Body of pancreas (tissue), 4 donors: ENCODE measurements at regions not wholly inside any gene's neighbourhood (a gene's known extent, or its start where the extent isn't known, plus 50 kb on each side); places are given as distances from the start of the nearest gene placed in this dataset.

Source experiments
- ATAC-seq: fragments of 150-250 bp; one replicate; pipeline ENCODE4 v1.9.1; 2016
- DNase-seq, 4 donors: peaks; one replicate each; pipeline ENCODE4 v3.0.0-alpha.2; 2019
- H3K27ac ChIP-seq, 4 donors: fragments of 200-600 bp; sonication (generic); 1 replicate in 3 of 4; 2 replicates in 1 of 4; pipeline versions ENCODE4 v1.5.1 to v1.6.1; 2016 to 2019; ENCODE audit warnings: mild to moderate bottlenecking in 1 of 4, mixed read lengths in 1 of 4, moderate library complexity in 1 of 4
- H3K27me3 ChIP-seq, 2 donors: fragments of 200-600 bp; sonication (generic); one replicate each; pipeline ENCODE4 v1.6.0; 2016; ENCODE audit warnings: mild to moderate bottlenecking in 1 of 2
- H3K36me3 ChIP-seq, 2 donors: fragments of 200-600 bp; sonication (generic); replicated peaks in 1 of 2; 2 replicates each; pipeline ENCODE4 v1.5.1; 2016; ENCODE audit warnings: low read depth in 2 of 2; ENCODE audit not compliant: insufficient read depth in 1 of 2
- H3K4me1 ChIP-seq: fragments of 200-600 bp; sonication (generic); one replicate; pipeline ENCODE4 v1.6.0; 2016
- H3K4me3 ChIP-seq, 2 donors: fragments of 200-600 bp; sonication (generic); 1 replicate in 1 of 2; 2 replicates in 1 of 2; pipeline ENCODE4 v1.5.1; 2016 to 2019
- H3K9me3 ChIP-seq, 3 donors: fragments of 200-600 bp; sonication (generic); 1 replicate in 2 of 3; 2 replicates in 1 of 3; pipeline ENCODE4 v1.5.1; 2016
- POLR2A ChIP-seq, 3 donors: fragments of 450-650 bp; IDR thresholded peaks; one replicate each; pipeline ENCODE4 v1.6.1; 2016; ENCODE audit warnings: antibody characterized with exemption in 3 of 3, mild to moderate bottlenecking in 2 of 3
- WGBS, 2 donors: methylation state at CpG; one replicate each; pipeline ENCODE4 v1.1.5; 2017; 5-methylcytosine and 5-hydroxymethylcytosine counted together
- intact Hi-C: fragments of 100-400 bp; cut with DNase I; formaldehyde crosslinking; loops from one replicate; pipeline ENCODE4 v1.15.1; 2023
- TF ChIP-seq, protein P1 (sequence below), 7 experiments: fragments of 450-650 bp in 4 of 7; fragments of 200-600 bp in 3 of 7; sonication (generic) in 3 of 7; IDR thresholded peaks; one replicate each; pipeline ENCODE4 v1.5.1; 2016 to 2019; ENCODE audit warnings: antibody characterized with exemption in 7 of 7

DNA sequence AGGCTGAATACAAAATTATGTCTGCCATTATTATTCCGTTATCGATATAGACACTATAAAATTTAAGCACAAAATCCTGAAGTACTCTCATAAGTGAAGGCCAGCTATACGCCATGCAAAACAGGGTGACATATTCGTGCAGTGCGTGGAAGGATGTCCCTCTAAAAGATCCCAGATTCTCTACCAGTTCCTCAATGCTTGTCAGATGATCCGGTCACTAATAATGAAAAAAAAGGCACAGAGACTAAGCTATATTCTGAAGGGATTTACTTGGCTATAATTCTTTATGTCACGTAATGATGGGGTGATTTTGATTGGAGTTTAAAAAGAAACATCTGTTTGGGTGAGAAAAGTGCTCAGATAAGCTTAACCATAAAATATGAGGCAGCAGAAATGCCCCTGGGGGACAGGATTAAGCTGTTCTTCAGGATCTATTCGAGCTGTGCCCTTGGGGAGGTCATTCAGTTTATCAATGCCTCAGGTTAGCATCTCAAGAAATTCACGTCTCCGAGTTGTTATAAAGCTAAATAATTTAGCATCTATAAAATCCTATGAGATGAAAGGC is 229.7 kb upstream of the PITRM1 start:
- ATAC-seq (no peak), DNase-seq (no peak)
- no peak overlapping the region for H3K27ac ChIP-seq
- H3K36me3 ChIP-seq = no peaks in the 10 kb centered on the region
- no peaks in the 10 kb centered on the region for H3K4me1 ChIP-seq
- no peak overlapping the region for H3K4me3 ChIP-seq
- intact Hi-C loops = no loop called here
- TF ChIP-seq POLR2A (IDR thresholded peaks at IDR 0.05) = no peak
- TF ChIP-seq, protein P1, sequence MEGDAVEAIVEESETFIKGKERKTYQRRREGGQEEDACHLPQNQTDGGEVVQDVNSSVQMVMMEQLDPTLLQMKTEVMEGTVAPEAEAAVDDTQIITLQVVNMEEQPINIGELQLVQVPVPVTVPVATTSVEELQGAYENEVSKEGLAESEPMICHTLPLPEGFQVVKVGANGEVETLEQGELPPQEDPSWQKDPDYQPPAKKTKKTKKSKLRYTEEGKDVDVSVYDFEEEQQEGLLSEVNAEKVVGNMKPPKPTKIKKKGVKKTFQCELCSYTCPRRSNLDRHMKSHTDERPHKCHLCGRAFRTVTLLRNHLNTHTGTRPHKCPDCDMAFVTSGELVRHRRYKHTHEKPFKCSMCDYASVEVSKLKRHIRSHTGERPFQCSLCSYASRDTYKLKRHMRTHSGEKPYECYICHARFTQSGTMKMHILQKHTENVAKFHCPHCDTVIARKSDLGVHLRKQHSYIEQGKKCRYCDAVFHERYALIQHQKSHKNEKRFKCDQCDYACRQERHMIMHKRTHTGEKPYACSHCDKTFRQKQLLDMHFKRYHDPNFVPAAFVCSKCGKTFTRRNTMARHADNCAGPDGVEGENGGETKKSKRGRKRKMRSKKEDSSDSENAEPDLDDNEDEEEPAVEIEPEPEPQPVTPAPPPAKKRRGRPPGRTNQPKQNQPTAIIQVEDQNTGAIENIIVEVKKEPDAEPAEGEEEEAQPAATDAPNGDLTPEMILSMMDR (IDR thresholded peaks at IDR 0.05) = no peak
- WGBS, 2 donors = 79 to 87% methylated on average over 10 of the region's 10 CpGs
- H3K27me3 ChIP-seq = no peaks in the 10 kb centered on the region
- no peaks in the 10 kb centered on the region for H3K9me3 ChIP-seq

DNA sequence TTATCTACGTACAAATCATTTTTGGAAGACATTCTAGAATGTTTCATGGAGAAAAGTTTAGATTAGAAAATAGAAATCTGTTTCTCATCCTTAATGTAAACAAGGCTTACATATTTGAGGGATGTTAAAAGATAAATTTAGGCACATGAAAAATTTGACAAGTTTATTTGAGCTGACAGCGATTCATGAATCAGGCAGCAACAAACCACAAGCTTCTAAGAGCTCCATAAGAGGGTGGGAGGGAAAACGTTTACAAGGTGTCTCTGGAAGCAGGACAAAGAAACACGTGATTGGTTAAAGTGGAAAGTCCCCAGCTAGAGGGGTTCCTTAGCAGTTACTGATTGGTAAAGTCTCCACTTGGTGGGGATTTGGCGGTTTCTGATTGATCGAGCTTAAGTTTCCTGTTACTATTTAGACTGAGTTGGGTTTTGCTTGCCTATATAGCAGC is 228.9 kb upstream of the PITRM1 start:
- DNase-seq (no peak), ATAC-seq (no peak)
- Histone ChIP-seq H3K4me3 (no peak overlapping the region), H3K27ac (no peak overlapping the region), H3K36me3 (no peaks in the 10 kb centered on the region), H3K4me1 (no peaks in the 10 kb centered on the region), H3K9me3 (no peaks in the 10 kb centered on the region), H3K27me3 (no peaks in the 10 kb centered on the region)
- intact Hi-C loops = no loop called here
- no peak for TF ChIP-seq POLR2A (IDR thresholded peaks at IDR 0.05)
- TF ChIP-seq, protein P1 (IDR thresholded peaks at IDR 0.05) = no peak
- WGBS, 2 donors = 65 to 74% methylated on average over 6 of the region's 6 CpGs

DNA sequence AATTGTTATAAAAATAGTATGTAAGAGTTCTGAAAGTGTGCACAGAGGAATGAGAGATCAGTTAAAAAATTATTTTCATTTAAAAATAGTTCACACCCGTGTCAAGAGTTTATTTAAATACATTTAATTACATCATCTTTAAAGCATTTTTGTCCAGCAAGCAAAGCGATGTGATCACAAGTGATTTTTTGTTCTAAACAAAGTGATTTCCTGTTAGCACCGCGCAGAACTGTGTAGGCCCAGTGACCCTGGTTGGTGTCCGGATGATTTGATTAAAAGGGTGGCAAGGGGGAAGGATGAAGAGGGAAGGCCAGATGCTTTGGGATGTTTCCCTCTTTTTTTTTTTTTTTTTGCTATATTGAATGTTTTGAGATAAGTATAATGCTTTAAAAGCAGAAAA is 227.8 kb upstream of the PITRM1 start:
- no peaks in the 10 kb centered on the region for H3K9me3 ChIP-seq
- DNase-seq = no peak

DNA sequence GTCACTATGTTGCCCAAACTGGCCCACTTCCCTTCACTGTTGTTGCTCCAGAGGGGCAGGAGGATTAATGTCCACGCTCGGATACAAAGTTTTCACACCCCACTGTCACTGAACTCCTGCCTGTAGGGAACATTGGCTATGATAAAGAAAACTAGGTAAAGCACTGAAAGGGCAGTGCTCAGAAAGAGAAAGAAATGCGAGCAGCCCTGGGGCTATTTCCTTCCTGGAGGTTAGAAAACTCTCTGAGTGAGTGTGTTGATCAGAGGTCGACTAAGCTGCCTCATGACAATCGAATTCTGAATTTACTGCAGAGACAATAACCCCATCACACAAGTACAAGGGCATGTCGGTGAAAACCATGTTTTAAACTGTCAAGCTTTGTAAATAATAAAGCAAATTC is 227.2 kb upstream of the PITRM1 start:
- DNase-seq (no peak), ATAC-seq (no peak)
- Histone ChIP-seq H3K4me1 (peaks cover 7% of the 10 kb centered on the region), H3K27me3 (no peaks in the 10 kb centered on the region), H3K9me3 (no peaks in the 10 kb centered on the region), H3K27ac (peak overlapping the region in 3 of 4 donors; percentile 49 to 62 (median 52)), H3K4me3 (no peak overlapping the region), H3K36me3 (no peaks in the 10 kb centered on the region)
- intact Hi-C loops = no loop called here
- TF ChIP-seq, protein P1 (IDR thresholded peaks at IDR 0.05) = no peak
- no peak for TF ChIP-seq POLR2A (IDR thresholded peaks at IDR 0.05)
- WGBS, 2 donors = 45 to 48% methylated on average over 6 of the region's 6 CpGs

More for the DNA sequence above, 227.8 kb upstream of the PITRM1 start:
- Histone ChIP-seq H3K27me3 (no peaks in the 10 kb centered on the region), H3K36me3 (no peaks in the 10 kb centered on the region), H3K27ac (peak overlapping the region in 3 of 4 donors; percentile 49 to 62 (median 52)), H3K4me3 (no peak overlapping the region), H3K4me1 (peaks cover 5% of the 10 kb centered on the region)
- intact Hi-C loops = no loop called here
- TF ChIP-seq, protein P1 (IDR thresholded peaks at IDR 0.05) = no peak
- TF ChIP-seq POLR2A (IDR thresholded peaks at IDR 0.05) = no peak
- peak; percentile 57 for ATAC-seq
- WGBS, 2 donors = 40 to 52% methylated on average over 5 of the region's 5 CpGs
